ENCODE measurements at regions not wholly inside any gene's neighbourhood (a gene's known extent, or its start where the extent isn't known, plus 50 kb on each side); places are given as distances from the start of the nearest gene placed in this dataset.

- no peak overlapping the region for H3K27ac ChIP-seq (ENCODE audit: low read length)
- WGBS = 65% methylated on average over 5 of the region's 5 CpGs
- intact Hi-C loops (cut with DNase I) = loop anchor here (5.0 to 10.0 kb wide), 3 partner anchors 213 to 499 kb away; no protein-coding TSS in a partner anchor
- no peaks in the 10 kb centered on the region for H3K9me3 ChIP-seq (ENCODE audit: control insufficient read depth, low read length)
- H3K4me1 ChIP-seq (ENCODE audit: control insufficient read depth, insufficient read depth, low read length) = no peaks in the 10 kb centered on the region
- no peak overlapping the region for H3K4me3 ChIP-seq (ENCODE audit: low read length)
- H3K27me3 ChIP-seq (ENCODE audit: control insufficient read depth, insufficient read depth) = no peaks in the 10 kb centered on the region
- ATAC-seq = no peak
- no peak for DNase-seq
Observed at GRCh38 chr16:87061243-87061920, 255.8 kb downstream of the C16orf95 start.

GRCh38 chr16:87062569-87063442 lies 254.4 kb downstream of the C16orf95 start:
- DNase-seq (peak; percentile 72 to 91 (median 88)), ATAC-seq (peak; percentile 92)
- Histone ChIP-seq H3K4me1 (ENCODE audit: control insufficient read depth, insufficient read depth, low read length) (no peaks in the 10 kb centered on the region), H3K27ac (ENCODE audit: low read length) (no peak overlapping the region), H3K27me3 (ENCODE audit: control insufficient read depth, insufficient read depth) (no peaks in the 10 kb centered on the region), H3K4me3 (ENCODE audit: low read length) (no peak overlapping the region), H3K9me3 (ENCODE audit: control insufficient read depth, low read length) (no peaks in the 10 kb centered on the region)
- WGBS = 44% methylated on average over 26 of the region's 26 CpGs
- intact Hi-C loops (cut with DNase I) = loop anchor here (2.0 to 10.0 kb wide), 4 partner anchors 212 to 501 kb away; no protein-coding TSS in a partner anchor

GRCh38 chr16:87063543-87063942 lies 253.6 kb downstream of the C16orf95 start:
- Histone ChIP-seq H3K27ac (ENCODE audit: low read length) (no peak overlapping the region), H3K9me3 (ENCODE audit: control insufficient read depth, low read length) (no peaks in the 10 kb centered on the region), H3K4me1 (ENCODE audit: control insufficient read depth, insufficient read depth, low read length) (no peaks in the 10 kb centered on the region), H3K4me3 (ENCODE audit: low read length) (no peak overlapping the region), H3K27me3 (ENCODE audit: control insufficient read depth, insufficient read depth) (no peaks in the 10 kb centered on the region)
- no peak for ATAC-seq
- intact Hi-C loops (cut with DNase I) = loop anchor here (2.0 to 10.0 kb wide), 4 partner anchors 211 to 501 kb away; no protein-coding TSS in a partner anchor
- no peak for DNase-seq
- 90% methylated on average over 19 of the region's 19 CpGs for WGBS

- Histone ChIP-seq H3K4me3 (ENCODE audit: low read length) (no peak overlapping the region), H3K4me1 (ENCODE audit: control insufficient read depth, insufficient read depth, low read length) (no peaks in the 10 kb centered on the region), H3K9me3 (ENCODE audit: control insufficient read depth, low read length) (no peaks in the 10 kb centered on the region), H3K27ac (ENCODE audit: low read length) (no peak overlapping the region), H3K27me3 (ENCODE audit: control insufficient read depth, insufficient read depth) (no peaks in the 10 kb centered on the region)
- WGBS = 56% methylated on average over 18 of the region's 18 CpGs
- ATAC-seq (no peak), DNase-seq (no peak)
- intact Hi-C loops (cut with DNase I) = loop anchor here (5.0 to 10.0 kb wide), 3 partner anchors 210 to 503 kb away; no protein-coding TSS in a partner anchor
Observed at GRCh38 chr16:87064731-87065445, 252.3 kb downstream of the C16orf95 start.

GRCh38 chr16:87065446-87066132 lies 251.6 kb downstream of the C16orf95 start:
- Histone ChIP-seq H3K27me3 (ENCODE audit: control insufficient read depth, insufficient read depth) (no peaks in the 10 kb centered on the region), H3K27ac (ENCODE audit: low read length) (no peak overlapping the region), H3K9me3 (ENCODE audit: control insufficient read depth, low read length) (no peaks in the 10 kb centered on the region), H3K4me1 (ENCODE audit: control insufficient read depth, insufficient read depth, low read length) (no peaks in the 10 kb centered on the region), H3K4me3 (ENCODE audit: low read length) (no peak overlapping the region)
- intact Hi-C loops (cut with DNase I) = loop anchor here in 2 of 4 donors (5.0 to 10.0 kb wide), 2 partner anchors 209 to 212 kb away; no protein-coding TSS in a partner anchor
- WGBS = 68% methylated on average over 14 of the region's 14 CpGs
- ATAC-seq (no peak), DNase-seq (no peak)

GRCh38 chr16:87066133-87067002 lies 250.8 kb downstream of the C16orf95 start:
- 89% methylated on average over 30 of the region's 30 CpGs for WGBS
- Histone ChIP-seq H3K27me3 (ENCODE audit: control insufficient read depth, insufficient read depth) (no peaks in the 10 kb centered on the region), H3K4me1 (ENCODE audit: control insufficient read depth, insufficient read depth, low read length) (no peaks in the 10 kb centered on the region), H3K4me3 (ENCODE audit: low read length) (no peak overlapping the region), H3K9me3 (ENCODE audit: control insufficient read depth, low read length) (no peaks in the 10 kb centered on the region), H3K27ac (ENCODE audit: low read length) (no peak overlapping the region)
- ATAC-seq = no peak
- DNase-seq = no peak
- intact Hi-C loops (cut with DNase I) = loop anchor here in 2 of 4 donors (5.0 to 10.0 kb wide), 2 partner anchors 208 to 211 kb away; no protein-coding TSS in a partner anchor

GRCh38 chr16:87067003-87067556 lies 250.1 kb downstream of the C16orf95 start:
- intact Hi-C loops (cut with DNase I) = loop anchor here in 2 of 4 donors (5.0 to 10.0 kb wide), 2 partner anchors 208 to 210 kb away; no protein-coding TSS in a partner anchor
- 87% methylated on average over 24 of the region's 24 CpGs for WGBS
- no peaks in the 10 kb centered on the region for H3K9me3 ChIP-seq (ENCODE audit: control insufficient read depth, low read length)
- no peak overlapping the region for H3K27ac ChIP-seq (ENCODE audit: low read length)
- DNase-seq = no peak
- no peak overlapping the region for H3K4me3 ChIP-seq (ENCODE audit: low read length)
- no peaks in the 10 kb centered on the region for H3K27me3 ChIP-seq (ENCODE audit: control insufficient read depth, insufficient read depth)
- no peak for ATAC-seq
- no peaks in the 10 kb centered on the region for H3K4me1 ChIP-seq (ENCODE audit: control insufficient read depth, insufficient read depth, low read length)

GRCh38 chr16:87067836-87068761 lies 249.1 kb downstream of the C16orf95 start:
- no peaks in the 10 kb centered on the region for H3K9me3 ChIP-seq (ENCODE audit: control insufficient read depth, low read length)
- no peak overlapping the region for H3K4me3 ChIP-seq (ENCODE audit: low read length)
- intact Hi-C loops (cut with DNase I) = loop anchor here in 2 of 4 donors (5.0 to 10.0 kb wide), 2 partner anchors 207 to 209 kb away; no protein-coding TSS in a partner anchor
- no peak for ATAC-seq
- WGBS = 90% methylated on average over 40 of the region's 40 CpGs
- DNase-seq = no peak
- no peak overlapping the region for H3K27ac ChIP-seq (ENCODE audit: low read length)
- H3K27me3 ChIP-seq (ENCODE audit: control insufficient read depth, insufficient read depth) = no peaks in the 10 kb centered on the region
- no peaks in the 10 kb centered on the region for H3K4me1 ChIP-seq (ENCODE audit: control insufficient read depth, insufficient read depth, low read length)

Data from right cardiac atrium (tissue), 5 donors.